K562 (cell line): ENCODE measurements at regions not wholly inside any gene's neighbourhood (a gene's known extent, or its start where the extent isn't known, plus 50 kb on each side); places are given as distances from the start of the nearest gene placed in this dataset.

ENCODE experiments used
- CAMTA2 ChIP-seq: fragments of 250-450 bp; sonication (Bioruptor Pico); conservative IDR thresholded peaks from 2 replicates; pipeline ENCODE4 v1.5.1; 2022
- HMG20B ChIP-seq: fragments of 250-450 bp; sonication (Bioruptor Pico); IDR thresholded peaks from 2 replicates; pipeline ENCODE4 v1.5.0; 2021; ENCODE audit warnings: mild to moderate bottlenecking
- NELFE ChIP-seq: IDR thresholded peaks from 2 replicates; pipeline ENCODE4 v1.6.1; 2011; ENCODE audit warnings: mild to moderate bottlenecking; ENCODE audit not compliant: insufficient read depth, insufficient read length
- PHB2 ChIP-seq: fragments of 450-650 bp; IDR thresholded peaks from 2 replicates; pipeline ENCODE4 v1.6.1; 2017; ENCODE audit warnings: low read depth
- PHTF2 ChIP-seq: fragments of 250-450 bp; sonication (Bioruptor Pico); IDR thresholded peaks from 2 replicates; pipeline ENCODE4 v1.5.0; 2021; ENCODE audit warnings: mild to moderate bottlenecking
- POLR2AphosphoS2 ChIP-seq: IDR thresholded peaks from 2 replicates; pipeline ENCODE4 v1.6.1; 2012; ENCODE audit warnings: low read length, improper control_type of control experiment
- TCF3 ChIP-seq: sonication (generic); formaldehyde crosslinking; IDR thresholded peaks from 2 replicates; pipeline ENCODE4 v1.4.0; 2020; ENCODE audit warnings: mild to moderate bottlenecking, missing genetic modification reagents
- TF ChIP-seq, protein P1 (sequence below): fragments of 200-600 bp; sonication (generic); IDR thresholded peaks from one replicate; pipeline ENCODE4 v1.6.1; 2012; ENCODE audit warnings: mild to moderate bottlenecking, low read depth, low read length, inconsistent platforms

DNA sequence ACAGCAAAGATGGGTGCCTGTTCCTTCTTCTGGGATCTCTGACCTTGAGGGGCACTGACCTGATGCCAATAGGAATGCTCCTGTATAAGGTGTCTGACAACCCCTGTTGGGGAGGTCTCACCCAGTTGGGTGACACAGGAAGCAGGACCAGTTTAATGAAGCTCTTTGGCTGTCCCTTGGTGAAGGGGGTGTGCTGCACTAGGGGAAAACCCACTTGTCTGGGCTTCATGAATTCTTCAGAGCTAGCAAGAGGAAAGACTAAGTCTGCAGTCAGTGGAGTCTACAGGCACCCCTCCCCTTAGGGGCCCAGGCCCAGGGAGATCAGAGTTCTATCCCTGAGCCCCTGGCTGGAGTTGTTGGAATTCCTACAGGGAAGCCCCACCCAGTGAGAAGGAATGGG is 550.8 kb upstream of the CHAC2 start (continued):
- TF ChIP-seq CAMTA2 (CRISPR knock-in tag) (no peak), HMG20B (CRISPR knock-in tag) (no peak), POLR2AphosphoS2 (no peak), PHB2 (no peak), NELFE (no peak), PHTF2 (CRISPR knock-in tag) (no peak), TCF3 (no peak)
- TF ChIP-seq, protein P1, sequence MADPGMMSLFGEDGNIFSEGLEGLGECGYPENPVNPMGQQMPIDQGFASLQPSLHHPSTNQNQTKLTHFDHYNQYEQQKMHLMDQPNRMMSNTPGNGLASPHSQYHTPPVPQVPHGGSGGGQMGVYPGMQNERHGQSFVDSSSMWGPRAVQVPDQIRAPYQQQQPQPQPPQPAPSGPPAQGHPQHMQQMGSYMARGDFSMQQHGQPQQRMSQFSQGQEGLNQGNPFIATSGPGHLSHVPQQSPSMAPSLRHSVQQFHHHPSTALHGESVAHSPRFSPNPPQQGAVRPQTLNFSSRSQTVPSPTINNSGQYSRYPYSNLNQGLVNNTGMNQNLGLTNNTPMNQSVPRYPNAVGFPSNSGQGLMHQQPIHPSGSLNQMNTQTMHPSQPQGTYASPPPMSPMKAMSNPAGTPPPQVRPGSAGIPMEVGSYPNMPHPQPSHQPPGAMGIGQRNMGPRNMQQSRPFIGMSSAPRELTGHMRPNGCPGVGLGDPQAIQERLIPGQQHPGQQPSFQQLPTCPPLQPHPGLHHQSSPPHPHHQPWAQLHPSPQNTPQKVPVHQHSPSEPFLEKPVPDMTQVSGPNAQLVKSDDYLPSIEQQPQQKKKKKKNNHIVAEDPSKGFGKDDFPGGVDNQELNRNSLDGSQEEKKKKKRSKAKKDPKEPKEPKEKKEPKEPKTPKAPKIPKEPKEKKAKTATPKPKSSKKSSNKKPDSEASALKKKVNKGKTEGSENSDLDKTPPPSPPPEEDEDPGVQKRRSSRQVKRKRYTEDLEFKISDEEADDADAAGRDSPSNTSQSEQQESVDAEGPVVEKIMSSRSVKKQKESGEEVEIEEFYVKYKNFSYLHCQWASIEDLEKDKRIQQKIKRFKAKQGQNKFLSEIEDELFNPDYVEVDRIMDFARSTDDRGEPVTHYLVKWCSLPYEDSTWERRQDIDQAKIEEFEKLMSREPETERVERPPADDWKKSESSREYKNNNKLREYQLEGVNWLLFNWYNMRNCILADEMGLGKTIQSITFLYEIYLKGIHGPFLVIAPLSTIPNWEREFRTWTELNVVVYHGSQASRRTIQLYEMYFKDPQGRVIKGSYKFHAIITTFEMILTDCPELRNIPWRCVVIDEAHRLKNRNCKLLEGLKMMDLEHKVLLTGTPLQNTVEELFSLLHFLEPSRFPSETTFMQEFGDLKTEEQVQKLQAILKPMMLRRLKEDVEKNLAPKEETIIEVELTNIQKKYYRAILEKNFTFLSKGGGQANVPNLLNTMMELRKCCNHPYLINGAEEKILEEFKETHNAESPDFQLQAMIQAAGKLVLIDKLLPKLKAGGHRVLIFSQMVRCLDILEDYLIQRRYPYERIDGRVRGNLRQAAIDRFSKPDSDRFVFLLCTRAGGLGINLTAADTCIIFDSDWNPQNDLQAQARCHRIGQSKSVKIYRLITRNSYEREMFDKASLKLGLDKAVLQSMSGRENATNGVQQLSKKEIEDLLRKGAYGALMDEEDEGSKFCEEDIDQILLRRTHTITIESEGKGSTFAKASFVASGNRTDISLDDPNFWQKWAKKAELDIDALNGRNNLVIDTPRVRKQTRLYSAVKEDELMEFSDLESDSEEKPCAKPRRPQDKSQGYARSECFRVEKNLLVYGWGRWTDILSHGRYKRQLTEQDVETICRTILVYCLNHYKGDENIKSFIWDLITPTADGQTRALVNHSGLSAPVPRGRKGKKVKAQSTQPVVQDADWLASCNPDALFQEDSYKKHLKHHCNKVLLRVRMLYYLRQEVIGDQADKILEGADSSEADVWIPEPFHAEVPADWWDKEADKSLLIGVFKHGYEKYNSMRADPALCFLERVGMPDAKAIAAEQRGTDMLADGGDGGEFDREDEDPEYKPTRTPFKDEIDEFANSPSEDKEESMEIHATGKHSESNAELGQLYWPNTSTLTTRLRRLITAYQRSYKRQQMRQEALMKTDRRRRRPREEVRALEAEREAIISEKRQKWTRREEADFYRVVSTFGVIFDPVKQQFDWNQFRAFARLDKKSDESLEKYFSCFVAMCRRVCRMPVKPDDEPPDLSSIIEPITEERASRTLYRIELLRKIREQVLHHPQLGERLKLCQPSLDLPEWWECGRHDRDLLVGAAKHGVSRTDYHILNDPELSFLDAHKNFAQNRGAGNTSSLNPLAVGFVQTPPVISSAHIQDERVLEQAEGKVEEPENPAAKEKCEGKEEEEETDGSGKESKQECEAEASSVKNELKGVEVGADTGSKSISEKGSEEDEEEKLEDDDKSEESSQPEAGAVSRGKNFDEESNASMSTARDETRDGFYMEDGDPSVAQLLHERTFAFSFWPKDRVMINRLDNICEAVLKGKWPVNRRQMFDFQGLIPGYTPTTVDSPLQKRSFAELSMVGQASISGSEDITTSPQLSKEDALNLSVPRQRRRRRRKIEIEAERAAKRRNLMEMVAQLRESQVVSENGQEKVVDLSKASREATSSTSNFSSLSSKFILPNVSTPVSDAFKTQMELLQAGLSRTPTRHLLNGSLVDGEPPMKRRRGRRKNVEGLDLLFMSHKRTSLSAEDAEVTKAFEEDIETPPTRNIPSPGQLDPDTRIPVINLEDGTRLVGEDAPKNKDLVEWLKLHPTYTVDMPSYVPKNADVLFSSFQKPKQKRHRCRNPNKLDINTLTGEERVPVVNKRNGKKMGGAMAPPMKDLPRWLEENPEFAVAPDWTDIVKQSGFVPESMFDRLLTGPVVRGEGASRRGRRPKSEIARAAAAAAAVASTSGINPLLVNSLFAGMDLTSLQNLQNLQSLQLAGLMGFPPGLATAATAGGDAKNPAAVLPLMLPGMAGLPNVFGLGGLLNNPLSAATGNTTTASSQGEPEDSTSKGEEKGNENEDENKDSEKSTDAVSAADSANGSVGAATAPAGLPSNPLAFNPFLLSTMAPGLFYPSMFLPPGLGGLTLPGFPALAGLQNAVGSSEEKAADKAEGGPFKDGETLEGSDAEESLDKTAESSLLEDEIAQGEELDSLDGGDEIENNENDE, result no peak
